ENCODE measurements at regions not wholly inside any gene's neighbourhood (a gene's known extent, or its start where the extent isn't known, plus 50 kb on each side); places are given as distances from the start of the nearest gene placed in this dataset.

- Histone ChIP-seq H3K27ac (replicated peaks) (no peak overlapping the region), H3K27me3 (ENCODE audit: insufficient read depth, poor library complexity, severe bottlenecking) (peaks cover 12% of the 10 kb centered on the region), H3K4me3 (replicated peaks; ENCODE audit: insufficient read depth, low read length) (no peak overlapping the region)
- no peak for TF ChIP-seq CTCF (IDR thresholded peaks at IDR 0.05; ENCODE audit: insufficient read depth, low read length)
- TF ChIP-seq POLR2AphosphoS5 (IDR thresholded peaks at IDR 0.05; ENCODE audit: low read depth) = no peak
- no peak for TF ChIP-seq GABPA (IDR thresholded peaks at IDR 0.05; ENCODE audit: low read depth)
- TF ChIP-seq SPI1 (IDR thresholded peaks at IDR 0.05; ENCODE audit: borderline replicate concordance, low read depth) = no peak
- TF ChIP-seq REST (IDR thresholded peaks at IDR 0.05; ENCODE audit: insufficient replicate concordance, low read depth) = no peak
- DNase-seq (ENCODE audit: low read depth in 1 of 2, low spot score in 1 of 2) = no peak
Observed at GRCh38 chr9:93857528-93857927, 97.6 kb downstream of the BARX1 start.

DNA sequence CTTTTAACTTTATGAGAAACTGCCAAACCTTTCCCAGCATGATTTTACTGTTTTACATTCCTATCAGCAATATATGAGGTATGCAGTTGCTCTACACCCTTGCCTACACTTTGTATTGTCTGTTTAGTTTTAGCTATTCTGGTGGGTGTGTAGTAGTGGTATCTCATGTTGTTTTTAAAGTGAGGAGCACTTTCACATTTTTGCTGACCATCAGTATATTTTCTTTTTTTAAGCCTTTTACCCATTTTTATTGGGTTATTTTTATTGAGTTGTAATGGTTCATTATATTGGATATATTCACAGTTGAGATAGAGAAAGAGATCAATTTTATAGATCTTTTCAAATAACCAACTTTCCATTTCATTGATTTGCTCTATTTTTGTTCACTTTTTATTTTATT lies 102.4 kb downstream of the BARX1 start:
- H3K27ac ChIP-seq (replicated peaks) = no peak overlapping the region
- H3K4me3 ChIP-seq (replicated peaks; ENCODE audit: insufficient read depth, low read length) = no peak overlapping the region
- TF ChIP-seq SPI1 (IDR thresholded peaks at IDR 0.05; ENCODE audit: borderline replicate concordance, low read depth) (no peak), CTCF (IDR thresholded peaks at IDR 0.05; ENCODE audit: insufficient read depth, low read length) (no peak), GABPA (IDR thresholded peaks at IDR 0.05; ENCODE audit: low read depth) (no peak), REST (IDR thresholded peaks at IDR 0.05; ENCODE audit: insufficient replicate concordance, low read depth) (no peak), POLR2AphosphoS5 (IDR thresholded peaks at IDR 0.05; ENCODE audit: low read depth) (no peak)

DNA sequence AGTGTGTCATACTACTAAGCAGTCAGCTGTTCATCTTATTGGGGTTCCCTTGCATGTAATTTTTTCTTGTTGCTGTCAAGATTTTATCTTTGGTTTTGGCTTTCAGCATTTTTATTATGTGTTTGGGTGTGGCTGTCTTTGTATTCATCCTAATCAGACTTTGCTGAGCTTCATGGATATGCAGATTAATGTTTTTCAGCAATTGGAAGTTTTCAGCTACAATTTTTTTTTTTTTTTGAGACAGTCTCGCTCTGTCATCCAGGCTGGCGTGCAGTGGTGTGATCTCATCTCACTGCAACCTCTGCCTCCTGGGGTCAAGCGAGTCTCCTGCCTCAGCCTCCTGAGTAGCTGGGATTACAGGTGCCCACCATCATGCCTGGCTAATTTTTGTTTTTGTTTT lies 108.8 kb downstream of the BARX1 start:
- DNase-seq (ENCODE audit: low read depth in 1 of 2, low spot score in 1 of 2) = no peak
- TF ChIP-seq REST (IDR thresholded peaks at IDR 0.05; ENCODE audit: insufficient replicate concordance, low read depth) (no peak), POLR2AphosphoS5 (IDR thresholded peaks at IDR 0.05; ENCODE audit: low read depth) (no peak), GABPA (IDR thresholded peaks at IDR 0.05; ENCODE audit: low read depth) (no peak), SPI1 (IDR thresholded peaks at IDR 0.05; ENCODE audit: borderline replicate concordance, low read depth) (no peak), CTCF (IDR thresholded peaks at IDR 0.05; ENCODE audit: insufficient read depth, low read length) (no peak)
- peaks cover 12% of the 10 kb centered on the region for H3K27me3 ChIP-seq (ENCODE audit: insufficient read depth, poor library complexity, severe bottlenecking)

More for the DNA sequence above, 102.4 kb downstream of the BARX1 start:
- no peak for DNase-seq (ENCODE audit: low read depth in 1 of 2, low spot score in 1 of 2)
- peaks cover 8% of the 10 kb centered on the region for H3K27me3 ChIP-seq (ENCODE audit: insufficient read depth, poor library complexity, severe bottlenecking)

More for the DNA sequence above, 108.8 kb downstream of the BARX1 start:
- no peak overlapping the region for H3K27ac ChIP-seq (replicated peaks)
- no peak overlapping the region for H3K4me3 ChIP-seq (replicated peaks; ENCODE audit: insufficient read depth, low read length)

Data from HL-60 (cell line).